Vagina (tissue), 2 donors: ENCODE measurements at regions not wholly inside any gene's neighbourhood (a gene's known extent, or its start where the extent isn't known, plus 50 kb on each side); places are given as distances from the start of the nearest gene placed in this dataset.

ENCODE experiments used
- POLR2A ChIP-seq, 2 donors: fragments of 450-650 bp; IDR thresholded peaks; one replicate each; pipeline ENCODE4 v1.6.1; 2017; ENCODE audit warnings: antibody characterized with exemption in 2 of 2, mild to moderate bottlenecking in 2 of 2, moderate library complexity in 2 of 2
- POLR2AphosphoS5 ChIP-seq, 2 donors: sonication (generic); formaldehyde crosslinking; IDR thresholded peaks; one replicate each; pipeline ENCODE4 v1.9.0; 2017; ENCODE audit warnings: antibody characterized with exemption in 2 of 2, mild to moderate bottlenecking in 2 of 2, low read depth in 1 of 2; ENCODE audit not compliant: insufficient read depth in 1 of 2
- TF ChIP-seq, protein P1 (sequence below), 3 experiments: fragments of 450-650 bp in 2 of 3; fragments of 200-600 bp in 1 of 3; sonication (generic) in 1 of 3; IDR thresholded peaks; one replicate each; pipeline ENCODE4 v1.5.1; 2017 to 2019; ENCODE audit warnings: antibody characterized with exemption in 3 of 3, mild to moderate bottlenecking in 2 of 3, moderate library complexity in 2 of 3

- TF ChIP-seq, protein P1, sequence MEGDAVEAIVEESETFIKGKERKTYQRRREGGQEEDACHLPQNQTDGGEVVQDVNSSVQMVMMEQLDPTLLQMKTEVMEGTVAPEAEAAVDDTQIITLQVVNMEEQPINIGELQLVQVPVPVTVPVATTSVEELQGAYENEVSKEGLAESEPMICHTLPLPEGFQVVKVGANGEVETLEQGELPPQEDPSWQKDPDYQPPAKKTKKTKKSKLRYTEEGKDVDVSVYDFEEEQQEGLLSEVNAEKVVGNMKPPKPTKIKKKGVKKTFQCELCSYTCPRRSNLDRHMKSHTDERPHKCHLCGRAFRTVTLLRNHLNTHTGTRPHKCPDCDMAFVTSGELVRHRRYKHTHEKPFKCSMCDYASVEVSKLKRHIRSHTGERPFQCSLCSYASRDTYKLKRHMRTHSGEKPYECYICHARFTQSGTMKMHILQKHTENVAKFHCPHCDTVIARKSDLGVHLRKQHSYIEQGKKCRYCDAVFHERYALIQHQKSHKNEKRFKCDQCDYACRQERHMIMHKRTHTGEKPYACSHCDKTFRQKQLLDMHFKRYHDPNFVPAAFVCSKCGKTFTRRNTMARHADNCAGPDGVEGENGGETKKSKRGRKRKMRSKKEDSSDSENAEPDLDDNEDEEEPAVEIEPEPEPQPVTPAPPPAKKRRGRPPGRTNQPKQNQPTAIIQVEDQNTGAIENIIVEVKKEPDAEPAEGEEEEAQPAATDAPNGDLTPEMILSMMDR (IDR thresholded peaks at IDR 0.05), result no peak
- TF ChIP-seq POLR2A (IDR thresholded peaks at IDR 0.05) (no peak), POLR2AphosphoS5 (IDR thresholded peaks at IDR 0.05; ENCODE audit: insufficient read depth in 1 of 2, low read depth in 1 of 2) (no peak)
Measured at GRCh38 chr12:59250766-59251165, 330.5 kb upstream of the LRIG3 start.
